Smooth muscle cell (in vitro differentiated cells): ENCODE measurements at regions not wholly inside any gene's neighbourhood (a gene's known extent, or its start where the extent isn't known, plus 50 kb on each side); places are given as distances from the start of the nearest gene placed in this dataset.
A peak's percentile ranks its signal among the peaks of the same experiment; 100 is the strongest.
"Not testable (repeated sequence)": the region's sequence is repeated elsewhere in the genome, so short reads cannot be mapped to it uniquely, and the experiment has no call there.

Source experiments
- DNase-seq: peaks from one replicate; lab custom pipeline; 2025; ENCODE audit not compliant: unreplicated experiment; lab: John Stamatoyannopoulos, UW
- H2AFZ ChIP-seq: fragments of 200-600 bp; sonication (generic); 2 replicates; pipeline ENCODE4 v1.6.0; 2016; ENCODE audit warnings: antibody characterized with exemption, low read depth, mild to moderate bottlenecking
- H3F3A ChIP-seq: fragments of 200-600 bp; sonication (generic); 2 replicates; pipeline ENCODE4 v1.6.0; 2017; ENCODE audit warnings: antibody characterized with exemption, low read depth
- H3K27ac ChIP-seq: fragments of 200-600 bp; sonication (generic); 2 replicates; pipeline ENCODE4 v1.5.1; 2016; ENCODE audit warnings: low read depth, mild to moderate bottlenecking
- H3K27me3 ChIP-seq: fragments of 200-600 bp; sonication (generic); 2 replicates; pipeline ENCODE4 v1.6.1; 2016; ENCODE audit warnings: low read depth, mild to moderate bottlenecking
- H3K36me3 ChIP-seq: fragments of 200-600 bp; sonication (generic); 2 replicates; pipeline ENCODE4 v1.5.1; 2016; ENCODE audit warnings: low read depth
- H3K4me1 ChIP-seq: fragments of 200-600 bp; sonication (generic); 2 replicates; pipeline ENCODE4 v1.5.1; 2016; ENCODE audit warnings: low read depth
- H3K4me2 ChIP-seq: fragments of 200-600 bp; sonication (generic); 2 replicates; pipeline ENCODE4 v1.6.0; 2016; ENCODE audit warnings: mild to moderate bottlenecking
- H3K4me3 ChIP-seq: fragments of 200-600 bp; sonication (generic); 2 replicates; pipeline ENCODE4 v1.5.1; 2016; ENCODE audit warnings: mild to moderate bottlenecking
- H3K79me2 ChIP-seq: fragments of 200-600 bp; sonication (generic); 2 replicates; pipeline ENCODE4 v1.6.0; 2016; ENCODE audit warnings: low read depth, mild to moderate bottlenecking
- H3K9ac ChIP-seq: fragments of 200-600 bp; sonication (generic); 2 replicates; pipeline ENCODE4 v1.6.0; 2016; ENCODE audit warnings: low read depth
- H3K9me3 ChIP-seq: fragments of 200-600 bp; sonication (generic); replicated peaks from 2 replicates; pipeline ENCODE4 v1.5.1; 2016; ENCODE audit warnings: low read depth
- H4K20me1 ChIP-seq: fragments of 200-600 bp; sonication (generic); 2 replicates; pipeline ENCODE4 v1.6.0; 2016; ENCODE audit warnings: low read depth
- CTCF ChIP-seq: fragments of 200-600 bp; sonication (generic); IDR thresholded peaks from 2 replicates; pipeline ENCODE4 v1.5.1; 2017; ENCODE audit warnings: borderline replicate concordance, mild to moderate bottlenecking, antibody characterized with exemption; ENCODE audit not compliant: insufficient read depth, poor library complexity, severe bottlenecking
- WGBS: methylation state at CpG from one replicate; pipeline ENCODE4 v1.1.7; 2016; ENCODE audit warnings: low lambda C conversion rate; 5-methylcytosine and 5-hydroxymethylcytosine counted together

DNA sequence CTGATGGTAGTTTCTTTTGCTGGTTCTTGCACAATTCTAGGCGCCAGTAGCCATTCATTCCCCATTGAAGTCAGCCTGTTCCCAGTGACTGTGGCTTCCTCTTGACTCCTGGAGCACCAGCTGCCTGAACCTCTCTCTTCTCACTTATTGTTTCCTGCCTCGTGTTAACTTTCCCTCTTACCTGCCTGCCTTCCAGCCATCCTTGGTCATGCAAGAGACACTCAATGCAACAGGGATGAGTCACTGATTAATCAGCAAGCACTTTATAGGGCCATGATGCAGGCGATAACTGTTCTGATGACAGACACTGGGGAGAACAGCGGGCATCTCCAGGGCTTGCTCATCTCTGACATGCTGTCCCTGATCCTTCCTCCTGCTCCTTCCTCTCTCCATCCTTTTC lies 122.0 kb downstream of the PLCE1 start:
- no peaks in the 10 kb centered on the region for H3K27me3 ChIP-seq
- no peak for TF ChIP-seq CTCF
- WGBS: 74% methylated on average over 4 of the region's 4 CpGs
- DNase-seq: no peak
- no peak overlapping the region for H2AFZ ChIP-seq
- no peaks in the 10 kb centered on the region for H3K9me3 ChIP-seq
- no peak overlapping the region for H3K9ac ChIP-seq
- no peaks in the 10 kb centered on the region for H4K20me1 ChIP-seq
- H3K36me3 ChIP-seq: no peaks in the 10 kb centered on the region
- H3F3A ChIP-seq: peaks cover 6% of the 10 kb centered on the region
- H3K4me2 ChIP-seq: no peak overlapping the region
- peaks cover 6% of the 10 kb centered on the region for H3K4me1 ChIP-seq
- peaks cover 7% of the 10 kb centered on the region for H3K79me2 ChIP-seq
- no peak overlapping the region for H3K27ac ChIP-seq
- H3K4me3 ChIP-seq: no peak overlapping the region

GRCh38 chr10:94116848-94117247 lies 123.1 kb downstream of the PLCE1 start:
- H3F3A ChIP-seq: no peaks in the 10 kb centered on the region
- H3K4me2 ChIP-seq: no peak overlapping the region
- H3K4me3 ChIP-seq: no peak overlapping the region

GRCh38 chr10:94122211-94122610 lies 128.5 kb downstream of the PLCE1 start:
- H3K9ac ChIP-seq: no peak overlapping the region
- no peak overlapping the region for H3K4me2 ChIP-seq
- H3K36me3 ChIP-seq: no peaks in the 10 kb centered on the region
- 65% methylated on average over 2 of the region's 2 CpGs for WGBS
- no peak for TF ChIP-seq CTCF
- H3K9me3 ChIP-seq: no peaks in the 10 kb centered on the region
- no peak overlapping the region for H2AFZ ChIP-seq
- H3F3A ChIP-seq: peaks cover 18% of the 10 kb centered on the region
- H3K79me2 ChIP-seq: no peaks in the 10 kb centered on the region
- no peaks in the 10 kb centered on the region for H4K20me1 ChIP-seq
- peaks cover 16% of the 10 kb centered on the region for H3K4me1 ChIP-seq
- H3K27ac ChIP-seq: peak overlapping the region; percentile 76
- no peak overlapping the region for H3K4me3 ChIP-seq
- no peak for DNase-seq
- H3K27me3 ChIP-seq: no peaks in the 10 kb centered on the region

More at GRCh38 chr10:94116848-94117247, 123.1 kb downstream of the PLCE1 start:
- H3K9me3 ChIP-seq: no peaks in the 10 kb centered on the region
- WGBS: 75% methylated on average over 1 of the region's 1 CpG
- H3K4me1 ChIP-seq: no peaks in the 10 kb centered on the region
- H3K79me2 ChIP-seq: peaks cover 7% of the 10 kb centered on the region
- no peak overlapping the region for H2AFZ ChIP-seq
- H3K36me3 ChIP-seq: no peaks in the 10 kb centered on the region
- TF ChIP-seq CTCF: no peak
- no peak for DNase-seq
- no peaks in the 10 kb centered on the region for H3K27me3 ChIP-seq
- no peak overlapping the region for H3K9ac ChIP-seq
- H4K20me1 ChIP-seq: no peaks in the 10 kb centered on the region
- no peak overlapping the region for H3K27ac ChIP-seq

DNA sequence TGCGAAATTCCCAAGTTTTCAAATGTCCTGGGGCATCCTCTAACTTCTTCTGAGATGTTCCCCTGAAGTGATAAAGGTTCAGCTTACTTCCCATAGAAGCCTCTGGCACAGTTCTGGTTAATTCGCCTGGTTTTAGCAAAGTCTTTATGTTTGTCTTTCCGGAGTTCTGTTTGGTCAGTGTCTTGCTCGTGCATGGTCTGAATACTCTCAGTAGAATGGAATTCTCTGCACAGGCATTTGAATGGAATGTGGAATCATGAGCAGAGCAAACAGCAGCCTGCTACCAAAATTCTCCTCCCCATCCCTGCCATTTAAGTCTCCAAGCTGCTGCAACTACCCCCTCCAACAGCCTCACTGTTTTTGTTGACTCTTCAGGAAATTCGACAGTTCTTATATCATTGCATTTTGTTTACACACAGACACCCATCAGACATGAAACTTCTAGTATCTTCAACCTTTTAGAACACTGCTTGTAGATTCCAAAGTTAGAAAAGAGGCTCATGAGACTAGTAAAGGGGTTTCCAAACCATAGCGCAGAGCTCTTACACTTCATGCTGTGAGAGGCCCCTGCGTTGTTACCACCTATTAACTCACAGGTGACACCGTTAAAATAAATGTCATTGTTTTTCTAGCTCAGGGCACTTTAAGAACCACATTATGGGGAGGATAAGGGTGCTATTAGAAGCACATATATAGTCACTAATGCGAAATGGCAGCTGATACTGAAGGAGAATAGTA lies 129.7 kb downstream of the PLCE1 start:
- H3K9me3 ChIP-seq: no peaks in the 10 kb centered on the region
- peaks cover 16% of the 10 kb centered on the region for H3K4me1 ChIP-seq
- H4K20me1 ChIP-seq: no peaks in the 10 kb centered on the region
- peaks cover 8% of the 10 kb centered on the region for H3K79me2 ChIP-seq
- peak overlapping the region; percentile 31 for H3K9ac ChIP-seq
- no peaks in the 10 kb centered on the region for H3K27me3 ChIP-seq
- H2AFZ ChIP-seq: no peak overlapping the region
- H3K27ac ChIP-seq: peak overlapping the region; percentile 76
- H3K36me3 ChIP-seq: no peaks in the 10 kb centered on the region
- H3K4me2 ChIP-seq: peak overlapping the region; percentile 64
- no peak overlapping the region for H3K4me3 ChIP-seq
- 42% methylated on average over 9 of the region's 9 CpGs for WGBS
- peaks cover 18% of the 10 kb centered on the region for H3F3A ChIP-seq
- TF ChIP-seq CTCF: no peak
- DNase-seq: no peak

GRCh38 chr10:94124147-94124546 lies 130.4 kb downstream of the PLCE1 start:
- DNase-seq, H4K20me1 ChIP-seq, H3K4me3 ChIP-seq, H2AFZ ChIP-seq, H3K36me3 ChIP-seq, H3K27me3 ChIP-seq, H3K9me3 ChIP-seq: not testable (repeated sequence)
- Histone ChIP-seq H3K4me1 (peaks cover 20% of the 10 kb centered on the region), H3K79me2 (peaks cover 11% of the 10 kb centered on the region), H3K27ac (peak overlapping the region; percentile 76), H3K9ac (peak overlapping the region; percentile 63), H3K4me2 (peak overlapping the region; percentile 64), H3F3A (peaks cover 24% of the 10 kb centered on the region)
- WGBS: 60% methylated on average over 2 of the region's 2 CpGs
